ENCODE measurements at regions not wholly inside any gene's neighbourhood (a gene's known extent, or its start where the extent isn't known, plus 50 kb on each side); places are given as distances from the start of the nearest gene placed in this dataset.
A peak's percentile ranks its signal among the peaks of the same experiment; 100 is the strongest.

- in situ Hi-C loops (cut with HindIII; ENCODE audit: low sequenced_read_pairs), result no loop called here
- TF ChIP-seq CTCF (IDR thresholded peaks at IDR 0.05; ENCODE audit: low read depth, low read length, missing control alignments), result no peak
- DNase-seq (ENCODE audit: low read depth), result no peak
- H3K4me3 ChIP-seq (ENCODE audit: low read depth, low read length), result no peak overlapping the region
Observed at GRCh38 chr5:103804711-103805110, 242.1 kb upstream of the NUDT12 start.

- peak; percentile 16 for DNase-seq (ENCODE audit: low read depth)
- TF ChIP-seq CTCF (IDR thresholded peaks at IDR 0.05; ENCODE audit: low read depth, low read length, missing control alignments), result no peak
- H3K4me3 ChIP-seq (ENCODE audit: low read depth, low read length), result no peak overlapping the region
- in situ Hi-C loops (cut with HindIII; ENCODE audit: low sequenced_read_pairs), result no loop called here
Observed at GRCh38 chr5:103801681-103802080, 239.1 kb upstream of the NUDT12 start.

DNA sequence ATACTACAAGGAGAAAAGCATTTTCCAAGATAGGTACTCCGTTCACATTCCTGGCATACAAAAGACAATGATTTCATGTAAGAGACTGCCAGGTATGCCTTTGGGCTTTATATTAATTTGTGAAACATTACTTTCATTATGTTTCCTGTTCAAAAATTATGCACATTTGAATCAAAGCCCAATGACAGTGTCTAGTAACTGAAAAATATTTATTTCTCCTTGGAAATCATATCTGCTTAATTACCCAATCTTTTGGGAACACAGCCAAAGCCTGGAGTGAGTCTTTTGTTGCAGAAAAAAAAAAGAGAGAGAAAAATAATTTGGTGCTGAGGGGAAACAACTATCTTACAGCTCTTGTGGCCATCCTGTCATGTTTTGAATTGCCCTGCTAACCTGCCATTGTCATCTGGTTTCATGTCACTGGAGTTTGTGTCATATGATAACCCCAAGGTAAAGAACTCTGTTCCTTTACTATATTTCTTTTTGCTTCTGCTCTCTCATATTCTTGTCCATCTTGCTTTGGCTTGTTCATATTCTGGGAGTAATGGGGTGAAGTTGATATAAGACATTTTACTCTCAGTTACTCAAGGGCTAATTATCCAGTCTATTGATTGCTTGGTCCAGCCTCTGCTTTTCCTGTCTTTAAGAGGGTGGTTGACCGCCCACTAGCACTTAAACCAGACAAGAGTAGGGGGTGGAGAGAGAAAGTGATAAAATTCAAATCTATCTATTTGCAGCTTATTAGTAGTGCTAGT, 238.3 kb upstream of the NUDT12 start:
- in situ Hi-C loops (cut with HindIII; ENCODE audit: low sequenced_read_pairs), result no loop called here
- no peak overlapping the region for H3K4me3 ChIP-seq (ENCODE audit: low read depth, low read length)
- DNase-seq (ENCODE audit: low read depth), result peak; percentile 63
- TF ChIP-seq CTCF (IDR thresholded peaks at IDR 0.05; ENCODE audit: low read depth, low read length, missing control alignments), result no peak

DNA sequence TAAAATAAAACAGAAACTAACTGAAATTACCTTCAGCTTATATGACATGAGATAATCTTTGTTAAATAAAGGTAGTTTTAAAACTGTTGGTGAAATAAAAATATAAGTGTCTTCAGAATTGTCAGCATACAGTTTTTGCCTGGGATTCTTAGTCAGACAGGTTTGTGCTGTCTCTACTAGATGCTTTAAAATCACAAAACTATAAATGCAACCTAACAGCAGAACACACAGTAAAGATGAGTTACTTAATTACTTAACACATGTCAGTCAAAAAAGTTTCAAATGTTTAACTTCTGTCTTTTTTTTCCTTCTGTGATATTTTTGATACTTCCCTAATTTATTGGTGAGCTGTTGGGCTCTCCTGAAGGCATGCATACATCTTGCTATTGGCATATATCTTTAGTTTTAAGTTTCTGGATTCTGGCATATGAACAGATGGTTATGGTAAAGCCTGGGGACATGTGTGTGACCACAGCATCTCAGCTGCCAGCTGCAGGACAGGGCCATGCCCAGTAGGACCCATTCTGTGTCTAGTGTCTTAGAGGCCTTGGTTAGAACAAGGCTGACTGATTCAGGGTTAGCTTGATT, 231.1 kb upstream of the NUDT12 start:
- TF ChIP-seq CTCF (IDR thresholded peaks at IDR 0.05; ENCODE audit: low read depth, low read length, missing control alignments), result no peak
- DNase-seq (ENCODE audit: low read depth), result no peak
- in situ Hi-C loops (cut with HindIII; ENCODE audit: low sequenced_read_pairs), result no loop called here
- H3K4me3 ChIP-seq (ENCODE audit: low read depth, low read length), result no peak overlapping the region

DNA sequence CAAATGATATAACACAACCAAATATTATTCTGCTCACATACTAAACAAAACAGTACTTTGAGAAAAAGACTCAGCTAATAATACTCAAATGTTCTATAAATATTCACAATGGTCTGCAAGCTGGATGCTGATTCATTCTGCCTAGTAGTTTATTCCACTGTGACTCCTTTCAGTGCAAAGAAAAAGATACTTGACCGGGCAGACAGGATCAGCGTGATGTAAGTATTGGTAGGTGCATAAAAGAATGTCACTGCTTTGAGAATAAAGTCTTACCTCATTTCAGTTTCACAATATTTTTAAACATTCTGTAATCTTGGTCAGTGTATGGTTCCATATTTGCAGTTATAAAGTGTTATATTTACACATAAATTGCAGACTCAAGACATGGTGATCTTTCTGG, 223.0 kb upstream of the NUDT12 start:
- H3K4me3 ChIP-seq (ENCODE audit: low read depth, low read length), result no peak overlapping the region
- in situ Hi-C loops (cut with HindIII; ENCODE audit: low sequenced_read_pairs), result no loop called here
- DNase-seq (ENCODE audit: low read depth), result no peak
- TF ChIP-seq CTCF (IDR thresholded peaks at IDR 0.05; ENCODE audit: low read depth, low read length, missing control alignments), result no peak

DNA sequence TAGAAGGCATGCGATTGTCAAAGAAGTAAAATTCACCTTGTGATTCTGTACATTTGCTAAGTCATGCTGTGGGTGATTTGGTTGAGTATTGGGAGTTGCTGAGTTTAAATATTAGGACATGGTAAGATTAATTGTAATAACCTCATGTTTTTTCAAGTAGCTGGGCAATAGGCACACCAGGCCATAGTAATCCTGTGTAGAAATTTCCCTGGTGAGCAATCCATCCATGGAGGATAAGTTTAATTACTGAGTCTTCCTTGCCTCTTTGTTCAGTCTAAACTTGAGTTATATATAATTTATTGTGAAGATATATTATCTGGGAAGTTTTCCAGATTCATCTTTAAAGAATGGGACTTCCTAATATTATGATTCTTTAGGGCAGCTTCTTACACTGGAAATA, 221.1 kb upstream of the NUDT12 start:
- DNase-seq (ENCODE audit: low read depth), result no peak
- in situ Hi-C loops (cut with HindIII; ENCODE audit: low sequenced_read_pairs), result no loop called here
- H3K4me3 ChIP-seq (ENCODE audit: low read depth, low read length), result no peak overlapping the region
- no peak for TF ChIP-seq CTCF (IDR thresholded peaks at IDR 0.05; ENCODE audit: low read depth, low read length, missing control alignments)
